ENCODE measurements at regions not wholly inside any gene's neighbourhood (a gene's known extent, or its start where the extent isn't known, plus 50 kb on each side); places are given as distances from the start of the nearest gene placed in this dataset.

DNA sequence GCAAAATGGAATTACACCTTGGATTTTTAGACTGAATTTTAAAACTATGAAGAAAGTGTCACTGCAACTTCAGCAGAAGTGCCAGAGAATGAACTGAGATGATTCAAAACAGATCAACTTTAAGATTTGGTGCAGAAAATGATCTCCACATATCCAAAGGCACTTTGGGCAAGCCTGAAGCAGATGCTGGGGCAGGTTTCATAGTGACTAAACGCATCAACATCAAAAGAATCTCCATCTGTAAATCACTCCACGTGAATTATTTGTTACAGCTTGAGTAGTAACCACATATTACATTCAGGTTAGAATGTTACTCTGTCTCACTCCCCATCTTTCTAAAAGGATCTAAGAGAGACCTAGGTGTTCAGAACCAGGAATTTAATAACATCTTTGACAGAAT is 329.0 kb upstream of the ESRRG start:
- Histone ChIP-seq H3K4me3 (no peak overlapping the region), H3K4me1 (no peaks in the 10 kb centered on the region), H3K36me3 (no peaks in the 10 kb centered on the region), H3K27me3 (no peaks in the 10 kb centered on the region), H3K27ac (no peak overlapping the region), H3K9me3 (no peaks in the 10 kb centered on the region)
- ATAC-seq = no peak
- DNase-seq = no peak
- in situ Hi-C loops (cut with MboI; ENCODE audit: low sequenced_read_pairs in 4 of 4) (no loop called here), intact Hi-C loops (cut with DNase I; ENCODE audit: low total_unique reads) (no loop called here)
- TF ChIP-seq CTCF (IDR thresholded peaks at IDR 0.05 in 4 of 5, conservative IDR thresholded peaks at IDR 0.05 in 1 of 5) = no peak
- no peak for TF ChIP-seq POLR2A (IDR thresholded peaks at IDR 0.05)

DNA sequence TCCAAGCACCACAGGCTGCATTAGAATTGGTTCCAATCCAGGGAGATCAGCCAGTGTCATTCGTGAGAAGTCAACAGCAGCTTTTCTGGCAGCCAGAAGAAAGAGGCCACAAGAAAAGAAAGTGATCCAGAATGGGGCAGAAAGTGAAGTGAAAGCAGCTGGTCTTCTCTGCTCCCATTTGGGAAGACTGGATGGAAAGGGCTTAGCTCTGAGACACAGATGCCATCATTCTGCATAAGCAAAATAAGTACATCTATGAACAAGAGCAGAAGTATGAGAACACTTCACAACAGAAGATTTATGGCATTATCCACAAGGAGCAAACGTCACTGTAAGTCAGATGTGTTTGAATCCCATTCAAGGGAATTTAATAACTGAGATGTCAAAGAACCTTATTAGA is 326.5 kb upstream of the ESRRG start:
- TF ChIP-seq POLR2A (IDR thresholded peaks at IDR 0.05) = no peak
- no peak for TF ChIP-seq CTCF (IDR thresholded peaks at IDR 0.05 in 4 of 5, conservative IDR thresholded peaks at IDR 0.05 in 1 of 5)
- intact Hi-C loops (cut with DNase I; ENCODE audit: low total_unique reads) = no loop called here
- in situ Hi-C loops (cut with MboI; ENCODE audit: low sequenced_read_pairs in 4 of 4) = no loop called here
- Histone ChIP-seq H3K27me3 (no peaks in the 10 kb centered on the region), H3K4me3 (no peak overlapping the region), H3K4me1 (no peaks in the 10 kb centered on the region), H3K9me3 (no peaks in the 10 kb centered on the region), H3K27ac (no peak overlapping the region), H3K36me3 (no peaks in the 10 kb centered on the region)
- ATAC-seq (no peak), DNase-seq (no peak)

DNA sequence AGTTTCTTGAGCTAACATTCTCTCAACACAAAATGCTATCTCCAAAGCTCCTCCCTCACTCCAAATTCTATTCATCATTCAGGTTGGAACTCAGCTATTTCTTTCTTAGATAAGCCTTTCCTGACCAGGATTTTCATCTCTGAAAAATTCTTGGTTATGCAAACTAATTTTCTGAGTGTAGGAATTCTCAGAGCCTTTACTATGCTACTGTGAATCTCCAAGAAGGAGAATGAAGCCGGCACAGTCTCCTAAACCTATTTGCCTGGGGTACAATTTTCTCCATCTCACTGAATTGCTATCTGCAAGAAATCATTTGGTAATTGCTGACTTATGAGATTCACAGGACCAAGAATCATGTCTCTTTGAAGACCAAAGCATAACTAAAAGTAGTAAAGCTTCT is 325.9 kb upstream of the ESRRG start:
- intact Hi-C loops (cut with DNase I; ENCODE audit: low total_unique reads) = no loop called here
- H3K4me1 ChIP-seq = no peaks in the 10 kb centered on the region
- DNase-seq = no peak
- no peaks in the 10 kb centered on the region for H3K36me3 ChIP-seq
- no peaks in the 10 kb centered on the region for H3K27me3 ChIP-seq
- TF ChIP-seq POLR2A (IDR thresholded peaks at IDR 0.05) = no peak
- in situ Hi-C loops (cut with MboI; ENCODE audit: low sequenced_read_pairs in 4 of 4) = no loop called here
- ATAC-seq = no peak
- H3K9me3 ChIP-seq = no peaks in the 10 kb centered on the region
- H3K4me3 ChIP-seq = no peak overlapping the region
- no peak overlapping the region for H3K27ac ChIP-seq

GRCh38 chr1:217048104-217048707 is 325.0 kb upstream of the ESRRG start:
- H3K27me3 ChIP-seq = no peaks in the 10 kb centered on the region
- no peaks in the 10 kb centered on the region for H3K9me3 ChIP-seq
- no peak for DNase-seq
- intact Hi-C loops (cut with DNase I; ENCODE audit: low total_unique reads) = no loop called here
- TF ChIP-seq POLR2A (IDR thresholded peaks at IDR 0.05) (no peak), CTCF (IDR thresholded peaks at IDR 0.05 in 4 of 5, conservative IDR thresholded peaks at IDR 0.05 in 1 of 5) (no peak)
- H3K27ac ChIP-seq = no peak overlapping the region
- H3K4me3 ChIP-seq = no peak overlapping the region
- in situ Hi-C loops (cut with MboI; ENCODE audit: low sequenced_read_pairs in 4 of 4) = no loop called here
- H3K4me1 ChIP-seq = no peaks in the 10 kb centered on the region
- H3K36me3 ChIP-seq = no peaks in the 10 kb centered on the region
- ATAC-seq = no peak

DNA sequence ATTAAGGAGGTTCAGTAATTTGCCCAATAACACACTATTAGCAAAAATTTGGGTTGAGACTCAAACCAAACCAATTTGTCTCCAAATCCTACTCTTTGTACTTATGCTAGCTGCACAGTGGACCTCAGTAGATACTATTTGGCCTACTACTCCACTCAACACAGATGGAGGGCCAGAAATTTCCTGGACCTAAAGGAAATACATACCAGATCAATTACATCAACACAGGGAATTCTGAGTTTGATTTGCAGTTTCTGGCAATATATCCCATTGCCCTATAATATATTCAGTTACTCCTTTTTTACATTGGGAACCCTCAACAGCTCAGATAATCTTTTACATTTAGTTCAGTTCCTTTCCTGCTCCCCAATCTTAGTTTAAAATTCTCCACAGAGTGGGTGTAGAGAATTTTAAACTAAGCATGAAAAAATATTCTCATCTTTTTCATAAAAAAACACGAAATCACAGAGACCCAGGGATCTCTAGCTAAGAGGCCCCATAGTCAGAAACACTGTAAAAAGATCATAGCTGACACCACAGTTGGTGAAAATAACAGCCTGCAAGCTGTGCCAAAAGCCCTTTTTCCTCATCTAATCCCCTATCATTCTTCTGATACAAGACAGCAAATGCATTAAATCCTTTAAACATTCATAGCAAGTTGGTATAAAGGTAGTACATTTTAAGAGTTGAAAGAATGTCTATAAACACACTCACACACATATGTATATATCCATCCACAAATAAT is 317.7 kb upstream of the ESRRG start:
- no peak for TF ChIP-seq POLR2A (IDR thresholded peaks at IDR 0.05)
- TF ChIP-seq CTCF (IDR thresholded peaks at IDR 0.05 in 4 of 5, conservative IDR thresholded peaks at IDR 0.05 in 1 of 5) = no peak
- ATAC-seq (no peak), DNase-seq (no peak)
- H3K36me3 ChIP-seq = no peaks in the 10 kb centered on the region
- peaks cover 0 to 6% of the 10 kb centered on the region in 2 donors for H3K4me1 ChIP-seq
- intact Hi-C loops (cut with DNase I; ENCODE audit: low total_unique reads) = no loop called here
- no peaks in the 10 kb centered on the region for H3K27me3 ChIP-seq
- H3K27ac ChIP-seq = no peak overlapping the region
- H3K9me3 ChIP-seq = no peaks in the 10 kb centered on the region
- in situ Hi-C loops (cut with MboI; ENCODE audit: low sequenced_read_pairs in 4 of 4) = no loop called here
- no peak overlapping the region for H3K4me3 ChIP-seq
